HEK293T (cell line): ENCODE measurements at regions not wholly inside any gene's neighbourhood (a gene's known extent, or its start where the extent isn't known, plus 50 kb on each side); places are given as distances from the start of the nearest gene placed in this dataset.

ENCODE experiments used
- ARNT ChIP-seq: fragments of 450-650 bp; IDR thresholded peaks from 2 replicates; pipeline ENCODE4 v1.6.1; 2017; ENCODE audit warnings: mild to moderate bottlenecking
- BHLHE40 ChIP-seq: fragments of 450-650 bp; IDR thresholded peaks from 2 replicates; pipeline ENCODE4 v1.6.1; 2016; ENCODE audit warnings: mild to moderate bottlenecking, moderate library complexity, borderline replicate concordance
- CTBP1 ChIP-seq: fragments of 450-650 bp; IDR thresholded peaks from 2 replicates; pipeline ENCODE4 v1.6.1; 2016; ENCODE audit warnings: borderline replicate concordance
- FOXA1 ChIP-seq: fragments of 450-650 bp; IDR thresholded peaks from 2 replicates; pipeline ENCODE4 v1.6.1; 2016; ENCODE audit warnings: mild to moderate bottlenecking
- FOXK2 ChIP-seq: fragments of 450-650 bp; IDR thresholded peaks from 2 replicates; pipeline ENCODE4 v1.6.1; 2016; ENCODE audit warnings: mild to moderate bottlenecking
- FOXM1 ChIP-seq: fragments of 450-650 bp; IDR thresholded peaks from 2 replicates; pipeline ENCODE4 v1.6.1; 2017; ENCODE audit warnings: mild to moderate bottlenecking, borderline replicate concordance
- L3MBTL2 ChIP-seq: fragments of 450-650 bp; conservative IDR thresholded peaks from 2 replicates; pipeline ENCODE4 v1.6.1; 2016; ENCODE audit warnings: mild to moderate bottlenecking
- PKNOX1 ChIP-seq: fragments of 450-650 bp; IDR thresholded peaks from 2 replicates; pipeline ENCODE4 v1.6.1; 2016
- SP1 ChIP-seq: fragments of 450-650 bp; IDR thresholded peaks from 2 replicates; pipeline ENCODE4 v1.6.1; 2017
- SUZ12 ChIP-seq: fragments of 450-650 bp; IDR thresholded peaks from 2 replicates; pipeline ENCODE4 v1.6.1; 2016; ENCODE audit warnings: mild to moderate bottlenecking
- TARDBP ChIP-seq: fragments of 450-650 bp; IDR thresholded peaks from 2 replicates; pipeline ENCODE4 v1.6.1; 2016
- ZNF384 ChIP-seq: fragments of 450-650 bp; IDR thresholded peaks from 2 replicates; pipeline ENCODE4 v1.6.1; 2016

GRCh38 chr13:77831866-77832265 lies 86.8 kb downstream of the EDNRB start:
- no peak for TF ChIP-seq TARDBP
- no peak for TF ChIP-seq FOXM1
- no peak for TF ChIP-seq BHLHE40
- TF ChIP-seq SUZ12 = no peak
- no peak for TF ChIP-seq FOXK2
- no peak for TF ChIP-seq SP1
- no peak for TF ChIP-seq ZNF384
- no peak for TF ChIP-seq ARNT
- TF ChIP-seq CTBP1 = no peak
- no peak for TF ChIP-seq L3MBTL2
- TF ChIP-seq FOXA1 = no peak
- TF ChIP-seq PKNOX1 = no peak
